ENCODE measurements at regions not wholly inside any gene's neighbourhood (a gene's known extent, or its start where the extent isn't known, plus 50 kb on each side); places are given as distances from the start of the nearest gene placed in this dataset.
"Not testable (repeated sequence)": the region's sequence is repeated elsewhere in the genome, so short reads cannot be mapped to it uniquely, and the experiment has no call there.

GRCh38 chr2:90293224-90293623 lies 1601.8 kb downstream of the RPIA start:
- H3K4me1 Mint-ChIP-seq; DNase-seq; H3K27me3 Mint-ChIP-seq; H3K9me3 Mint-ChIP-seq; H3K36me3 Mint-ChIP-seq; POLR2A ChIA-PET; ATAC-seq (ENCODE audit: low read depth); H3K4me3 Mint-ChIP-seq; H3K27ac Mint-ChIP-seq: not testable (repeated sequence)

- POLR2A ChIA-PET; H3K27me3 Mint-ChIP-seq; H3K36me3 Mint-ChIP-seq; H3K9me3 Mint-ChIP-seq; H3K27ac Mint-ChIP-seq; DNase-seq; H3K4me3 Mint-ChIP-seq; ATAC-seq (ENCODE audit: low read depth); H3K4me1 Mint-ChIP-seq: not testable (repeated sequence)
Measured at GRCh38 chr2:90293806-90294205, 1602.3 kb downstream of the RPIA start.

DNA sequence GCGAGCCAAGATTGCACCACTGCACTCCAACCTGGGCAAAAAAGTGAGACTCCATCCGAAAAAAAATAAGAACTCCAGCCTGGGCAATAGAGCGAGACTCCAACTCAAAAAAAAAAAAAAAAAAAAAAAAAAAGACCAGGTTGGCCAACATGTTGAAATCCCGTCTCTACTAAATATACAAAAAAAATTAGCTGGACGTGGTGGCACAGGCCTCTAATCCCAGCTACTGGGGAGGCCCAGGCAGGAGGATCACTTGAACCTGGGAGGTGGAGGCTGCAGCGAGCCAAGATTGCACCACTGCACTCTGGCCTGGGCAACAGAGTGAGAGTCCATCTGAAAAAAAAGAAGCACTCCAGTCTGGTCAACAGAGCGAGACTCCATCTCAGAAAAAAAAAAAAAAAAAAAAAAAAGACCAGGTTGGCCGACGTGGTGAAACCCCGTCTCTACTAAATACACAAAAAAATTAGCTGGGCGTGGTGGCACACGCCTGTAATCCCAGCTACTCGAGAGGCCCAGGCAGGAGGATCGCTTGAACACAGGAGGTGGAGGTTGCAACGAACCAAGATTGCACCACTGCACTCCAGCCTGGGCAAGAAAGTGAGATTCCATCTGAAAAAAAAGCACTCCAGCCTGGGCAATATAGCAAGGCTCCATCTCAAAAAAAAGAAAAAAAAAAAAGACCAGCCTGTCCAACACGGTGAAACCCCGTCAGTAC lies 1603.7 kb downstream of the RPIA start:
- H3K4me3 Mint-ChIP-seq, result not testable (repeated sequence)

GRCh38 chr2:90296484-90296777 lies 1605.0 kb downstream of the RPIA start:
- POLR2A ChIA-PET; H3K4me1 Mint-ChIP-seq; H3K36me3 Mint-ChIP-seq; DNase-seq; H3K27me3 Mint-ChIP-seq; ATAC-seq (ENCODE audit: low read depth); H3K27ac Mint-ChIP-seq; H3K4me3 Mint-ChIP-seq; H3K9me3 Mint-ChIP-seq: not testable (repeated sequence)

More for the DNA sequence above, 1603.7 kb downstream of the RPIA start:
- H3K4me1 Mint-ChIP-seq; H3K27me3 Mint-ChIP-seq; H3K9me3 Mint-ChIP-seq; H3K36me3 Mint-ChIP-seq; ATAC-seq (ENCODE audit: low read depth); H3K27ac Mint-ChIP-seq; DNase-seq; POLR2A ChIA-PET: not testable (repeated sequence)

DNA sequence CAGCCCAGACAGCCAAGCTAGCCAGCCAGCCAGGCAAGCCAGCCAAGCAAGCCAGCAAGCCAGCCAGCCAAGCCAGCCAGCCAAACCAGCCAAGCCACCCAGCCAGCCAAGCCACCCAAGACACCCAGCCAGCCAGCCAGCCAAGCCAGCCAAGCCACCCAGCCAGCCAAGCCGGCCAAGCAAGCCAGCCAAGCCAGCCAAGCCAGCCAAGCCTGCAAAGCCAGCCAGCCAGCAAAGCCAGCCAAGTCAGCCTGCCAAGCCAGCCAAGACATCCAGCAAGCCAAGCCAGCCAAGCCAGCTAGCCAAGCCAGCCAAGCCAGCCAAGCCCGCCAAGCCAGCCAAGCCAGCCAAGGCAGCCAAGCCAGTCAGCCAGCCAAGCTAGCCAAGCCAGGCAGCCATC lies 1606.2 kb downstream of the RPIA start:
- H3K27me3 Mint-ChIP-seq; H3K27ac Mint-ChIP-seq; H3K4me1 Mint-ChIP-seq; H3K9me3 Mint-ChIP-seq; H3K4me3 Mint-ChIP-seq; POLR2A ChIA-PET; DNase-seq; ATAC-seq (ENCODE audit: low read depth); H3K36me3 Mint-ChIP-seq: not testable (repeated sequence)

GRCh38 chr2:90298126-90298755 lies 1606.8 kb downstream of the RPIA start:
- H3K9me3 Mint-ChIP-seq; DNase-seq; H3K4me1 Mint-ChIP-seq; H3K36me3 Mint-ChIP-seq; H3K27me3 Mint-ChIP-seq; POLR2A ChIA-PET; H3K4me3 Mint-ChIP-seq; ATAC-seq (ENCODE audit: low read depth): not testable (repeated sequence)
- peak overlapping the region; percentile 25 for H3K27ac Mint-ChIP-seq

DNA sequence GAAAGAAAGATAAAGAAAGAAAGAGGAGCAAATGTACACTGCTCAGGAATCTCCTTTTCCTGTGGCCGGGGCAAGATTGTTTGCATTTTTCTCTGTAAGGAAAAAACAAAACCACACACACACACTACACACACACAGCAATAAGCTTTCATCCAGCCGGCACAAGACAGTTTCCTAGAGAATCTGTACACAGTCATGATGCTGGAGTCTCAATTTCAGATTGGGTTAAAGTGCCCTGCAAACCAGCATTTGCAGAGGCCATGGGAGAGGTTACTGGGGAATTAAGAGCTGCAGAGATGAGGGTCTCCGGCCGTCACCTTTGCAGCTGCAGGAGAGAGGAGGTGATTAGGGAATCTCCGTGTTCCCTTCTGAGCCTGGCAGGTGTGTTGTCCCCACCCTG lies 1607.5 kb downstream of the RPIA start:
- H3K27ac Mint-ChIP-seq, result not testable (repeated sequence)

DNA sequence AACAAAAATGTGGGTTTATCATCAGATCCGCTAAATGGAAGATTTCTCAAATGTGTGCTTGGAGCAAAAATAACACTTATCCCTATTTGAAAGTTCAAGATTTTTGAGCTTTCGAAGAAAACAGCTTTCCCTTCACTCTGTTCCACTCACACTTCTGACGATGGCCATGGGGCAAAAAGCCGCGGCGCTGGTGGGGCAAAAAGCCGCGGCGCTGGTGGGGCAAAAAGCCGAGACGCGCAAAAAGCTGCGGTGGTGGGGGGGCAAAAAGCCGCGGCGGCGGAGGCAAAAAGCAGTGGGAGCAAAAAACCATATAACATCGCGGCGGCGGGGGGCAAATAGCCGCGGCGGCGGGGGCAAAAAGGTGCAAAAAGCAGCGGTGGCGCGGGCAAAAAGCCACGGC lies 1631.5 kb downstream of the RPIA start:
- H3K4me1 Mint-ChIP-seq; H3K36me3 Mint-ChIP-seq; DNase-seq; H3K9me3 Mint-ChIP-seq; POLR2A ChIA-PET; H3K27me3 Mint-ChIP-seq; ATAC-seq (ENCODE audit: low read depth): not testable (repeated sequence)
- Mint-ChIP-seq H3K4me3 (peak overlapping the region; percentile 70), H3K27ac (peak overlapping the region; percentile 80)

More for the DNA sequence above, 1607.5 kb downstream of the RPIA start:
- DNase-seq; POLR2A ChIA-PET; H3K9me3 Mint-ChIP-seq; H3K36me3 Mint-ChIP-seq; ATAC-seq (ENCODE audit: low read depth); H3K4me1 Mint-ChIP-seq; H3K4me3 Mint-ChIP-seq; H3K27me3 Mint-ChIP-seq: not testable (repeated sequence)

DNA sequence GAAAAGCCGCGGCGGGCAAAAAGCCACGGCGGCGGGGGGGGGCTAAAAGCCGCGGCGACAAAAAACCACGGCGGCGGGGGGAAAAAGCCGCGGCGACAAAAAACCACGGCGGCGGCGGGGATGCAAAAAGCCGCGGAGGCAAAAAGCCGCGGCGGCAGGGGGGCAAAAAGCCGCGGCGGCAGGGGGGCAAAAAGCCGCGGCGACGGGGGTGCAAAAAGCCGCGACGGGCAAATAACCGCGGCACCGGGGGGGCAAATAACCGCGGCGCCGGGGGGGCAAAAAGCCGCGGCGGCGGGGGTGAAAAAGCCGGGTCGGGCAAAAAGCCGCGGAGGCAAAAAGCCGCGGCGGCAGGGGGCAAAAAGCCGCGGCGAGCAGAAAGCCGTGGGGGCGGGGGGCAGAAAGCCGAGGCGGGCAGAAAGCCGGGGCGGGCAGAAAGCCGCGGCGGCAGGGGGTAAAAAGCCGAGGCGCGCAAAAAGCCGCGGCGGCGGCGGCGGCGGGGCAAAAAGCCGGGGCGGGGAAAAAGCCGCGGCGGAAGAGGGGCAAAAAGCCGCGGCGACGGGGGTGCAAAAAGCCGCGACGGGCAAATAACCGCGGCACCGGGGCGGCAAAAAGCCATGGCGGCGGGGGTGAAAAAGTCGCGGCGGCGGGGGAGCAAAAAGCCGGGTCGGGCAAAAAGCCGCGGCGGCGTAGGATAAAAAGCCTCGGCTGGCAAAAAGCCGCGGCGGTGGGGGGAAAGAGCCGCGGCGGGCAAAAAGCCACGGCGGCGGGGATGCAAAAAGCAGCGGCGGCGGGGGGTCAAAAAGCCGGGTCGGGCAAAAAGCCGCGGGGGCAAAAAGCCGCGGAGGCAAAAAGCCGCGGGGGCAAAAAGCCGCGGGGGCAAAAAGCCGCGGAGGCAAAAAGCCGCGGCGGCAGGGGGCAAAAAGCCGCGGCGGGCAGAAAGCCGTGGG lies 1632.4 kb downstream of the RPIA start:
- ATAC-seq (ENCODE audit: low read depth); DNase-seq; H3K36me3 Mint-ChIP-seq; POLR2A ChIA-PET; H3K9me3 Mint-ChIP-seq; H3K27me3 Mint-ChIP-seq; H3K4me1 Mint-ChIP-seq: not testable (repeated sequence)
- peak overlapping the region; percentile 49 for H3K4me3 Mint-ChIP-seq
- H3K27ac Mint-ChIP-seq, result peak overlapping the region; percentile 69

- H3K27ac Mint-ChIP-seq; DNase-seq; H3K9me3 Mint-ChIP-seq; H3K4me1 Mint-ChIP-seq; POLR2A ChIA-PET; H3K36me3 Mint-ChIP-seq; H3K27me3 Mint-ChIP-seq; ATAC-seq (ENCODE audit: low read depth); H3K4me3 Mint-ChIP-seq: not testable (repeated sequence)
Measured at GRCh38 chr2:90324672-90325071, 1633.2 kb downstream of the RPIA start.

- H3K4me1 Mint-ChIP-seq; H3K9me3 Mint-ChIP-seq; H3K4me3 Mint-ChIP-seq; ATAC-seq (ENCODE audit: low read depth); H3K36me3 Mint-ChIP-seq; POLR2A ChIA-PET; H3K27me3 Mint-ChIP-seq; DNase-seq; H3K27ac Mint-ChIP-seq: not testable (repeated sequence)
Measured at GRCh38 chr2:90325796-90326353, 1634.4 kb downstream of the RPIA start.

- H3K9me3 Mint-ChIP-seq; H3K36me3 Mint-ChIP-seq; H3K4me3 Mint-ChIP-seq; H3K27ac Mint-ChIP-seq; H3K27me3 Mint-ChIP-seq; H3K4me1 Mint-ChIP-seq; POLR2A ChIA-PET; DNase-seq; ATAC-seq (ENCODE audit: low read depth): not testable (repeated sequence)
Measured at GRCh38 chr2:90355546-90355945, 1664.1 kb downstream of the RPIA start.

- H3K9me3 Mint-ChIP-seq; H3K4me1 Mint-ChIP-seq; H3K27me3 Mint-ChIP-seq; H3K36me3 Mint-ChIP-seq; ATAC-seq (ENCODE audit: low read depth); H3K27ac Mint-ChIP-seq; DNase-seq; POLR2A ChIA-PET; H3K4me3 Mint-ChIP-seq: not testable (repeated sequence)
Measured at GRCh38 chr2:90359344-90359743, 1667.9 kb downstream of the RPIA start.
